Eye (tissue), 1 donor: ENCODE measurements at regions not wholly inside any gene's neighbourhood (a gene's known extent, or its start where the extent isn't known, plus 50 kb on each side); places are given as distances from the start of the nearest gene placed in this dataset.
A peak's percentile ranks its signal among the peaks of the same experiment; 100 is the strongest.

Experiments used
- DNase-seq: peaks from one replicate; pipeline ENCODE4 v3.0.0-alpha.2; 2015

DNA sequence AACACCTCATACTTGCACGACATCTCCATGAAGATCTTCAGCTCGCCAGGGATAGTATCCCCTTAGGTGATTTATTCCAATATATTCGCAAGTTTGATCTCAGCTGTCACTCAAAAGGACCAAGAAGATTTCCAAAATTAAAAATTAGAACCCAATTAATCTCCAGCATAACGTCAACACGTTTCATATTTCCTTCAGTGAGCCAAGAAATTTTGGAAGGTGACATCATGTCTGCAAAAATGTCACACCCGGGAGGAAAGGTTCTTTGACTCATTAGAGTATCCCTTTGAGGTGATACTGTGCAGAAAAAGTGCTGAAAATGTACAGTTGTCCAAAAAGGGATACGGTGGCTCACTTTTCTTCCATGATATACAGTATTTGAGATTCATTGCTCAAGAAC is 569.6 kb downstream of the EFNB2 start:
- DNase-seq, result no peak

DNA sequence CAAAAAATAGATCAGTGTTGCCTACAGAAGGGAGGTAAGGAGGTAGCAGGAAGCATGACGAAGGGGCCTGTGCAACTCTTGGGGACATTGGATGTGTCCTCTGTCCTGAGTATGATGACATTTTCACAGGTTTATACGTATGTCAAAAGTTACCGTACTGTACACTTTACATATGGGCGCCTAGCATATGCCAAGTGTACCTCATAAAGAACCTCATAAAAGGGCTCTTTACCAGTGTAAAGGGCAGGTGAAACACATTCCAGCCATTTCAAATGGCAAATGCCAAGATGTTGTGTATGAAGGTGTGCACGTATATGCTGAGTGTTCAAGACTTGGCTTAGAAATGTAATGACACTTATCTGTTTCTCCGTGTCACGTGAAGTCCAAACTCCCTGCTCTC is 573.4 kb downstream of the EFNB2 start:
- no peak for DNase-seq

DNA sequence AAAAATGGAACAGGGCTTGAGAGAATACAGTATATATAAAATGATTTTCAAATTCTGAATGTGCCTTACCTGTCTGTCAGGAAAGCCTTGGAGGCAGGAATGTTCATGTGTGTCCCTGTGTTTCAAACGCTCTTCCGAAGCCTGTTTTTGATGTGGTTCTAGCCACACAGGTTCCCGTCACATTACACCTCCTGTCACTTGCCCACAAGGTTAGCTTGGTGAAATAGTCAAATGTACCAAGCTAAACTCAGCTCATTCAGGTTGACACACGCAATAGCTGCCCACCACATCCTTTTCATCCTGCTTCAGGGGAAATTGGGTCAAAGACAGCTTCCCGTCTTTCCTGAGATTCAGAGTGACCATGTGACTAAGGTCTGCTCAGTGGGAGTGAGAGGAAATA is 574.0 kb downstream of the EFNB2 start:
- no peak for DNase-seq

DNA sequence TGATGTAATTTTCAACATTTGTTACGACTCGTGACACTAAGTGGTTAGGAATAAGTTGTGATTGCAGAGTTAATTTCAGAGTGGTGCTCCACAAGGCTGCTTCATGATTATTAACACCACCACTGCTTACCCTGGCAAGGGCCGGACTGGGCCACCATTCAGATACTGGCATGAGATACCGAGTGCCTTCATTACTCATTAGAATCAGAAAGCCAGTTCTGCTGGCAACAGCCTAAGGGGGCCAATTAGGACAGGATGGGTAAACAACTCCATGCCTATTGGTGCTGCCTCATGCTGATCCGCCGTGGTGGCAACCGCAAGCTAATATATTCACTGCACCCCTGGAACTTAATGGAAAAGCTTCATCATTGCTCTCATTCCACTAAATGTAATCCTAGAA is 575.1 kb downstream of the EFNB2 start:
- DNase-seq, result no peak

DNA sequence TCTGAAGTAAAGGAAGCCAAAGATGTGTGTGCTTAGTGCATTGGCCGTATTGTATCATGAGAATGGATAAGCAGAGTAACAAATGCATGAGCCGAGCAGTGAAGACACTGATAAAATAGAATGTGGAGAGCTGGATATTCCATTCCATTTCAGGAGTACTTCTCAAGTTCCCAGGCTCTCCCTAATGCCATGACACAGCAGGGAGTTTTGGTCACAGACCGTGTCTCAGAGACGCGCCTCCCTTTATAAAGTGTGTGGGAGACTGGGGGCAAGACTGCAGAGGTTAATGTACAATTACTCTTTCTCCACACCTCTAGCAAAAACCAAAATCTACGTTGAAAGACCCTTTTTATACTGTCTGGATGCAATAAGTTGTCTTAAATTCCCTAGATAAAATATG is 575.6 kb downstream of the EFNB2 start:
- DNase-seq, result no peak

DNA sequence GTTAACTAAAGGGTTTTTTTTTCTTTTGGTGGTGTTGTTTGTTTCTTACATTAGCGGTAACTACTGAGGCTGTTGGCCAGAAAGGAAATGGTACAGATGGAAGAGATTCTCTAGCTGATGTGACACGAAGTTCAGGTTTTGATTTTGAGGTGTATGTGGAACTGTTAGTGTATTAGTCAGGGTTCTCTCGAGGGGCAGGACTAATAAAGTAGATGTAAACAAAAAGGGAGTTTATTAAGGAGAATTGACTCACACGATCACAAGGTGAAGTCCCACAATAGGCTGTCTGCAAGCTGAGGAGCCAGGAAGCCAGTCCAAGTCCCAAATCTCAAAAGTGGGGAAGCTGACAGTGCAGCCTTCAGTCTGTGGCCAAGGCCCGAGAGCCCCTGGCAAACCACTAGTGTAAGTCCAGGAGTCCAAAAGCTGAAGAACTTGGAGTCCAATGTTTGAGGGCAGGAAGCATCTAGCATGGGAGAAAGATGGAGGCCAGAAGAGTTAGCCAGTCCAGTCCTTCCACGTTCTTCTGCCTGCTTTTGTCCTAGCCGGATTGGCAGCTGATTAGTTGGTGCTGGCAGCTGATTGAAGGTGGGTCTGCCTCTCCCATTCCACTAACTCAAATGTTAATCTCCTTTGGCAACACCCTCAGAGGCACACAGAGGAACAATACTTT is 577.6 kb downstream of the EFNB2 start:
- DNase-seq, result no peak

DNA sequence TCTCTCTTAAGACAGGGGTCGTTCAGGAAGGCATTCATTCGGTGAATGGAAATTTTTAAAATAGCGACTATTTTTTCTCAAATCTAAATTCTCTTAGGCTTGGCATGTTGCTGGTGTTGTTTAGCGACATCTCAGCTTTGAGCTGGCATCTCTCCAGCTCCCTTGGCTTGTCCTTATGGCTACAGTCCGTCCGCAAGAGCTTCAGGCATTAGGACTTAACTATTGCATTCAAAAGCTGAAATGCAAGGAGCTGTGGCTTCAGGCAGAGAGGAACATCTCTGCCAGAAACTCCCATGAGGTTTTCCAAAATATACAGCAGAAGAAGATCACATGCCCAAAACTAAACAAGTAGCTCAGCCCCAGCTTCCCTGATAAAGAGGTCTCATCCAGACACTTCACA is 578.5 kb downstream of the EFNB2 start:
- no peak for DNase-seq

DNA sequence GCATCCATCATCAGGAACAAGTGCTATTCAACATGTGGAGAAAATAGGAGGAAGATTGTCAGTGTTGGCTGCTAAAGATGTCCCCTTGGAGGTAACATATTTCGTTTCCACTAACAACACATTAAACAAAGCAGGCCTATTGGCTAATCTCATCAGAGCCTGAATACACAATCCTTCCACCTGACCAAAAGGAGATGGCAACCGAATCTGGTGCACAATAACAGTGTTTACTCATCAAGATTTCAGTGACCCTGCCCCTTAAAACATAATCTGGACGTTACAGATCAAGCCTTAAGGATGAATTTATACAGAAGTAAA is 582.5 kb downstream of the EFNB2 start:
- DNase-seq, result no peak

DNA sequence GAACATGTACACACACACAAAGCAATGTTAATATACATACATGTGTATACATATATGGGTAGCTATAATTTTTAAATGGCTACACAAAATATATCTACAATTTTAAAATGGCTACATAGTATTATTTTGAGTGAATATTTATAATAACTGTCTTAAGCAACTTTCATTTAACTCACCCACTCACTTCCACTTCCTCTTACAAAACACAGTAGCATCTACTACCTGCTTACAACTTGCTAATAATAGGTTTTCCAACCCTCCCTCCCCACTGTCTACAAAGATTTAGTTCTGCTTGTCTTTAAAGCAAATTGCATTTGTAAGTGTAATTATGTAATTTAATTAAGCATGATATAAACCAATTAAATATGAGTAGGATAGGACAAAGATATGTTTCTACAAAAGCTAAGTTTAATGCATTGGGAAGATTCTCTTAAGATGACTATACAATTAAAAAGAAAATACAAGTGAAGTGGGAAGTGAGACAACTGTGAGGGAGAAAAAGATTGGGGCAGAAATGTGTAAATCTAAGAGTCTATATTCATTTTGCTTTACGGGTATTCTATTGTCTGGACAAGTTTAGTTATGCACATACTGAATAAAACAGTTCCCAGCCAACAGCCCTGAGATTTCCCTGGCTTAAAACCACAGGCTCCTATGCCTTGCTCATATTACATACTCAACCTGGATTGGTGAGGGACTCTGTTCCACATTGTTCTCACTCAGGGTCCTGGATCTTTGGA is 583.1 kb downstream of the EFNB2 start:
- DNase-seq, result no peak

DNA sequence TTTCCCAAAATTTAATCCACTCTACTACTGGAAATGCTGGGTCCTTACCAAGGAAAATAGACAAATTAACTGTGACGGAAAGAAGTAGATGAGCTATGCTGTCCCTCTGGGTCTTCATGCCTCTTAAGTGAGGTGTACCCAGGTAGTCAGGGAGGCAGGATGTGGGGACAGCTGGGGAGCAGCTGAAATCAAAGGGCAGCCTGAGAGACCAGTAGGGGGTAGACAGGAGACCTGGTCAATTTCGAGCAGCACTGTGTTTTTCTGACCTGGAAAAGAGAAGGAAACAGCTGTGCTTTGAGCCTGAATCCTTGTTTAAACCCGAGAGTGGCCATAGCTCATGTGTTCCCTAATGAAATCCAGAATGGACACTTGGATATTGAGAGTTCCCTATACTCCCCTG is 587.3 kb downstream of the EFNB2 start:
- DNase-seq, result no peak

DNA sequence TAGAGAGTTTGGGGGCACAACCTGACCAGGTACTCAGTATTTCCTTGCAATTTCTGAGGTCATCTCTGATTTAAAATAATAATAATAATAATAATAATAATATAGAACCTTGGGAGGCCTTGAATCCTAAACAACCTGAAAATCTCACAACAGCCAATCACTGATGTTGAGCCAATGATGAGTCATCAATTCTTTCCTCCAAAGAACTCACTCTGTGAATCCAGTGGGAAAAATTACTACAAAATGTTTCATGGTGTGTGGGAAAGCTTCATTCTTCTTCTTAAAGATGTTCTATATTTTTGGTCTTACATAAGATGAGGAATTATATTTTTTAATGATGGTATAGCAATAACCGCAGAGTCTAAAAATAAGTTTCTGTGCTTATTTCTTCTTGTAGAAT is 594.6 kb downstream of the EFNB2 start:
- DNase-seq, result no peak

DNA sequence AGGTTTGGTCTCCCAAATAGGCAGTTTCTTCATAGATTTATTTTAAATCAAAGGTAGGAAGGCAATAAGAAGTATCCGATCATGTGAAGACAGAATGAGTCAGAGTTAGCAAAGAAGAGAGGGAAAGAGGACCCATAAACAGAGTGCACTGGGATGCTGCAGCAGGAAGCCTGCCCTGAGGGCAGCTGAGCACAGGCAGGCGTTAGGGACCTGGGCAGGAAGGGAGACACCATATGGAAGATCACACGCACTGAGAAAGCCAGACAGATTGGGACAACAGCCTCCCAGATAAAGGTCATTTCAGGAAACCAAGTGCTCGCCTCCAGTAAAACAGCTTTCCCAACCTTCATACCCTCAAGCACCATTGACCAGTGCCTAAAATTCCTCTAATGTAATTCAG is 598.0 kb downstream of the EFNB2 start:
- peak; percentile 34 for DNase-seq

DNA sequence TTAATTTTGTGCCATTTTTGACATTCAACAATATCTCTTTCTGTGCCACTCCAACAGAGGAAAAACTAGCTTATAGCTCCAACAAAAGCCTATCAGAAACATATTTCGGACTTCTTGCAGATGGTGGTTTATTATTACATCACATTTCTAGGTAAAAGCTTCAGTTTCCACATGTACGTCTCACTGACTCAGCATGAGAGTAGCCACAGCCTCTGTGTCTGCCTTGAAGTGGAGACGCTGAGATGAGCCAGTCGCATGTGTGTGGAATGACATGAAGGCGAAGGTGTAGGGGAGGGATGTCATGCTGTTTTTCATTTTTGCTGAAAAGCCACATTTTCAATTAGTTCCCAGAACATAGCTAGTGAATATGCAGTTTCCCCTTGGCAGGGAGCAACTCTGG is 598.6 kb downstream of the EFNB2 start:
- no peak for DNase-seq

DNA sequence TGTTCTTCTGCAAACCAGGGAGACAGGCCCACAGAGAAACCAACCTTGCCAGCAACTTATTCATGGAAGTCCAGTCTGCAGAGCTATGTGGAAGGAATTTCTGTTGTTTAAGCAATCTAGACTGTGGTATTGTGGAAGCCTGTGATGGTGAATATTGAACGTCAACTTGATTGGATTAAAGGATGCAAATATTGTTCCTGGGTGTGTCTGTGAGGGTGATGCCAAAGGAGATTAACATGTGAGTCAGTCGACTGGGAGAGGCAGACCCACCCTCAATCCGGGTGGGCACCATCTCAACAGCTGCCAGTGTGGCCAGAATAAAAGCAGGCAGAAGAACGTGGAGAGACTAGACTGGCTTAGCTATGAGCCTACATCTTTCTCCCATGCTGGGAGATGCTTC is 606.0 kb downstream of the EFNB2 start:
- no peak for DNase-seq

DNA sequence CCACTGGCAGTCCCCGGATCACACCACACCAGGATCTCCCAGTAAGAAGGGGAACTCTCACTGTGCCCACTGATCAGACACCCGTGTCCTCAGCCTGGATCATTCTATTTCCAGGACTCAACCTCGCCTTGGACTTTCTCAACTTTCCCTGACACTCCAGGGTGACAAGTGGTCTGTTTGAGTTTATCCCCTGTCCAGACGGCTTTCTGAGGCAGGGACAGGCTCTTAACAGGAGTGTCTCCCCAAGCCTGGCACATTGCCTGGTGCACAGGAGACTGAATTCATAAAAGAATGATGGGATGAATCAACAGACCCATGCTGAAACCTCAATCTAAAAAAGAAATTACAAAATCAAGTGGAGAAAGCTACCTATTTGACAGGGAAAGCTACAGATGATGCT is 606.6 kb downstream of the EFNB2 start:
- DNase-seq, result no peak

DNA sequence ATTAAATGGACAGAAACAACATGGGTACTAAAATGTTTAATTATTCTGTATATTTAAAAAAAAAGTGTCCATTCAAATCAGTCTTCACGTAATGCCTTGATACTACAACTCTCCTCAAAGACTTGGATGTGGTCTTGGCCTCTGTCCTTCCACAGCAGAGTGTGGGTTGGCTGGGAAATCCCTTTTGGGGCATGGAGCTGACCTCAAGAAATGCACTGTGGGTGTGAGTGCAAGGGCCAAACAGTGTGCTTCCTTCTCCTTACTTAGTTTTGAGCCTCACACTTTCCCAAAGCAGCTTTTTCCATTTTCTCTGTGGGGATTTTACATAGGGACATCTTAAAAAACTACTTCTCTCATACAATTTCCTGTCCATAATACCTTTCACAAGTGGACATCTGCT is 607.4 kb downstream of the EFNB2 start:
- no peak for DNase-seq

DNA sequence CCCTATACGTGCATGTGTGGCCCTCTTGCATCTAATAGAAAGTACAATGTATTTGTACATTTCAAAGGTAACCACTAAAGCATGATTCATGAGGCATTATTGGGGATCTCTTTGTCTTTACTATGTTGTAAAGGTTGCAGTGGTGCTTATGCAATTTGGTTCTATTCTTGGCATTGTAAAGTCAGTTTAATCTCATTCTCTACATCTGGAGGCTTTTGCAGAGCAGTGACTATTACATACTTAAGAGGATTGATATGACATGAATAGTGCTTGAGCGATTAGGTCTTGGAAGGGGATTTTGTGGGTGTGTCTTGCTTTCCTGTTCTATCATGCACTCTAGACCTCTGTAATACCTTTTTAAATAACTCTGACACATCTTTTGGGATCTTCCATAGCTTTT is 610.0 kb downstream of the EFNB2 start:
- DNase-seq, result no peak

DNA sequence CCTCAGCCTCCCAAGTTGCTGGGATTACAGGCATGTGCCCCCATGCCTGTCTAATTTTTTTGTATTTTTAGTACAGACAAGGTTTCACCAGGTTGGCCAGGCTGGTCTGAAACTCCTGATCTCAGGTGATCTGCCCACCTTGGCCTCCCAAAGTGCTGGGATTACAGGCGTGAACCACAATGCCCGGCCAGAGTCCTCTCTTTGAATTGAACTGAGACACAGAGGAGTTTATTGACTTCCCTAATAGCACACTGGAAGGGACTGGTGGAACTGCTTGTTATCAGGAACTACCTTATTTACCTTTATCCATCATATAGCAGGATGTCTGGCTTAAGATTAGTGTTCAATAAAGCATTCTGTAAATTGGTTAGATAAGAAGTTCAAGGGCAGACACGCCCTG is 613.8 kb downstream of the EFNB2 start:
- DNase-seq, result no peak

DNA sequence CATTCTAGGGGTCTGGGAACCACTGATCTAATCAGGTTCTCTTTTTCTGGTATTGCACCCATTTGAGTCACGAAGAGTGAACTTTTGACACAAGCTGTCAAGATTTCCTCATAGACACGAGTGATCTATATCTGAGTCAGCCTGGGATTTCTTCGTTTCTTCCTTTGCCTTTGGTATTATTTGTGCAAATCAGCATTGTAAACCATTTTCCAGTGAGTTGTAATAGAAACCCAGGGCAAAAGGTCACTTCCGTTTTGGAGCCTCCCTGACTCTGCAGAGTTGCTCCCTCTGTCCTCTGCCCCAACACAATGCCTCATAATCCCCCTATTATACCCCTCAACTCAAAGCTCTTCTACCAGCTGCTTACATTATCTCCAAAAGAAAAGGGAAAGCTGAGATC is 615.1 kb downstream of the EFNB2 start:
- DNase-seq, result no peak

DNA sequence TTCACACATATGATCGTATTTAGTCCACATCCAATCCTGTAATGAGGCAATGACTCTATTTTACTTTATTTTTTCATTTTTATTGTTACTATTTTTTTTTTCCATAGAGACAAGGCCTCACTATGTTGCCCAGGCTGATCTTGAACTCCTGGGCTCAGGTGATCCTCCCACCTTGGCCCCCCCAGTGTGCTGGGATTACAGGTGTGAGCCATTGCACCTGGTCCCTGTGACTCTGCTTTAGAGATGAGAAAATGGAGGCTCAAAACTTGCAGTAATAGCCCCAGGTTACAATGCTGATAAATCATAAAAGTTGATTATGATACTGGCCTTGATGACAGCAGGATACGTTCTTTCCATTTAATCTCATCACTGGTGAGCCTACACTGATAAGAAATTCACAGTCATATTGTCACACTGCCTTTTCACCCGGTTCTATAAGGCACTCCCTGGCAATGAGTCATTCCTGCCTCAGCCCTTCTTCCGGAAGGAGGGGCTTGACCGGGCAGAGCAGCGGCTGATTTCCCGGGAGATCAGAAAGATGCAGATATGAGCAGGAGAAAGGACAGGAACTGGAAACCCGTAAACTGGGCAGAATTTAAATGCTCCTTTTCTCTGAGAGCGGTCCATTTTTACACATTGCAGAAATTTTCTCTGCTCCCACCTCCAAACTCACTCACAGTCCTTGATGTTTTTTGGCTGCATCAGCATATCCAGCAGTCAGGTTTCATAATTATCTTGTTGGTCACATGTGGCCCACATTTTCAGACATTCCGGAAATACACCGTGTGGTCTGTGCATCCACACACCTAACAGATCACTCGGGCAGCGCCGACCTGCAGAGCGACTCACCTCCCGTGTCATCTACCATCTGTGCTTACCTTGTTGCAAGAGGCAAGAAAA is 616.4 kb downstream of the EFNB2 start:
- peak; percentile 60 for DNase-seq

DNA sequence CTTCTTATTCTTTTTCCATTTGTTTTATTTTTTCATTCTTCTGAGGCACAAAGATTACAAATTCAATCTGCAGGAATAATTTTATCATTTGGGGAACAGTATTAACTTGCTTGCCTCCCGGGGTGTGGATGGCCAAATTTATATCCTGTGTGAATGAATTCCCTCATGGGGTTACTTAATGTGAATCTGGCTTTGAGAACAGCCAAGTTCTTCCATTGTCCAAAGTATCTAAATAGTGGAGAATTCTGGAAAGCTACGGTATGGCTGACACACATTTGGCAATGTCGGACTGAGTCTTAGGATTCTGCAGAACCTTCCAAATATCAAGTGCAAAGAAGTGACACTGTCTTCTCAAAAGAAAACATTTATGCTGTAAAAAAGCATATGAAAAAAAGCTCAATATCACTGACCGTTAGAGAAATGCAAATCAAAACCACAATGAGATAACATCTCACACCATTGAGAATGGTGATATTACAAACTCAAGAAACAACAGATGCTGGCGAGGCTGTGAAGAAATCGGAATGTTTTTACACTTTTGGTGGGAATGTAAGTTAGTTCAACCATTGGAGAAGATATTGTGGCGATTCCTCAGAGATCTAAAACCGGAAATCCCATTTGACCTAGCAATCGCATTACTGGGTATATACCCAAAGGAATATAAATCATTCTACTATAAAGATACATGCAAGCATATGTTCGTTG is 620.2 kb downstream of the EFNB2 start:
- no peak for DNase-seq

DNA sequence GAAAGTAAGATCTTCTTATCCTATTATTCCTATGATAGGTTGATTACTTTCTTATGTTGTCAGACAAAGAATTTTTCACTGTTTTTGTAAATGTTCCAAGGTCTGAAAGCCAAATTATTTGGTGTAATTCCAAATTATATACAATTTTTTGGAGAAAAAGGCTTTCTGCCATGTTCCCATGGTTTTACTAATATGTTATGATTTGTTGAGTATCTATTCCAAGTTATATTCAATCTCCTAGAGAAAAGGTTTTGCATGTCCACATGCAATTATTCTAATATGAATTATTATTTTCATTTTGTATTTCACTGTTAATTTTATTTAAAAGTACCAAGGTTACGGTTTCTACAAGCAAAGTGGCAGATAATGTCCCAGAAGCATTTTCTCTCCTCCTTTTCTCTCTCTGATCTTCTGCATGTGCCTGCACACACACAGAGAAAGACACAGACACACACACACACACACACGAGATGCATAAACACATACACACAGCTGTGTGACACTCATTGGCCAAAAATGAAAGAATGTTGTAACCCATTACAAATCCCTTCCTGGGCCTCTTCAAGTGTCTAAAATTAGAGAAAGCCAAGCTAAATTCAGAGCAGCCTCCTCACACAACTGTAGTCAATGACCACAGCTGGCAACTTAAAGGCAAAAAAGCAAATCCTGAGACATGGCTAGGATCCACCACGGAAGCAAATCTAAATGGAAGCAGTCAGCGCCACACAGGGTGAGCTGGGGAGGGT is 621.0 kb downstream of the EFNB2 start:
- DNase-seq, result peak; percentile 20

DNA sequence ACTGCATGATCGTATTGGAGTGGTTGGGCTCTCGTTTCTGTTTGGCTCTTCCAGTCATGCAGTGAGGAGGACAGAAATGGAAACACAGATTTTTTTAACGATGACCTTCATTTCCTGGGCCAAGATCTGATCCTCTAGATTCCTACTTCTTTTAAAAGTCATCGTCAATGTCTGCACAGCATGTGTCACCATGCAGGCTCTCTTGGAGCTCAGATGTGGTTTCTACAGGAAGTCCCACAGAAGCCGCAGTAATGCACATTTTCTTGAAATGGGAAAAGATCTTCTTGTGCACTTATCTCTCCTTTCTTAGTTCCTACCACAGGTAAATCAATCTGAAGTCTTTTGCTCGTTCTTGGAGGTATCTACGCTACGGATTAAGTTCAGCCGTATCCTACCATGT is 626.9 kb downstream of the EFNB2 start:
- no peak for DNase-seq
